GM12892 (cell line): ENCODE measurements at regions not wholly inside any gene's neighbourhood (a gene's known extent, or its start where the extent isn't known, plus 50 kb on each side); places are given as distances from the start of the nearest gene placed in this dataset.

Experiments used
- POLR2A ChIP-seq: IDR thresholded peaks from 2 replicates; pipeline ENCODE4 v1.6.1; 2011; ENCODE audit warnings: low read depth, low read length, control low read depth
- POLR2AphosphoS5 ChIP-seq: IDR thresholded peaks from 2 replicates; pipeline ENCODE4 v1.6.1; 2011; ENCODE audit warnings: low read depth, low read length, control low read depth
- TAF1 ChIP-seq: IDR thresholded peaks from 2 replicates; pipeline ENCODE4 v1.6.1; 2011; ENCODE audit warnings: low read depth, mild to moderate bottlenecking, control low read depth, low read length, borderline replicate concordance

DNA sequence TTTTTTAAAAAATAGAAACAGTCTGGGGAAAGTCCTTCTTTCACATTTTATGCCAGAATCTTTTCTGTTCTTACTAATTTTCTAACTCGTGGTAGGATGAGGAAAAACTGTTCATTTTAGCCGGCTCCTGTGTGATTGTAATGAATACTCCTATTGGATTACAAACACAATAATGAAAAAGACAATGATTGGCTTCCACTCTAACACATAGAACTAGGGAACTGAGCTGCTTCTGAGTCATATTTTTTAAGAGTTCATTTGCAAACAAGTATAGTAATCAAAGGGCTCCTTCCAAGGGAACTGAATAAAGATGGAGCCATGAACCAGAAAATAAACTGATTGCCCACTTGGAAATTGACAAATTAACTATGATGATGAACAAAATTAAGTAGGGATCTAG lies 265.3 kb upstream of the TCF21 start:
- TF ChIP-seq POLR2A (no peak), POLR2AphosphoS5 (no peak), TAF1 (no peak)
